HG03571 (cell line): ENCODE measurements at regions not wholly inside any gene's neighbourhood (a gene's known extent, or its start where the extent isn't known, plus 50 kb on each side); places are given as distances from the start of the nearest gene placed in this dataset.
"Not testable (repeated sequence)": the region's sequence is repeated elsewhere in the genome, so short reads cannot be mapped to it uniquely, and the experiment has no call there.

Experiments used
- ATAC-seq: cut with Tn5 transposase; IDR thresholded peaks from one replicate; pipeline ENCODE4 v1.9.1; 2021; ENCODE audit not compliant: unreplicated experiment

GRCh38 chr2:5195636-5196035 is 496.5 kb upstream of the SOX11 start:
- no peak for ATAC-seq

DNA sequence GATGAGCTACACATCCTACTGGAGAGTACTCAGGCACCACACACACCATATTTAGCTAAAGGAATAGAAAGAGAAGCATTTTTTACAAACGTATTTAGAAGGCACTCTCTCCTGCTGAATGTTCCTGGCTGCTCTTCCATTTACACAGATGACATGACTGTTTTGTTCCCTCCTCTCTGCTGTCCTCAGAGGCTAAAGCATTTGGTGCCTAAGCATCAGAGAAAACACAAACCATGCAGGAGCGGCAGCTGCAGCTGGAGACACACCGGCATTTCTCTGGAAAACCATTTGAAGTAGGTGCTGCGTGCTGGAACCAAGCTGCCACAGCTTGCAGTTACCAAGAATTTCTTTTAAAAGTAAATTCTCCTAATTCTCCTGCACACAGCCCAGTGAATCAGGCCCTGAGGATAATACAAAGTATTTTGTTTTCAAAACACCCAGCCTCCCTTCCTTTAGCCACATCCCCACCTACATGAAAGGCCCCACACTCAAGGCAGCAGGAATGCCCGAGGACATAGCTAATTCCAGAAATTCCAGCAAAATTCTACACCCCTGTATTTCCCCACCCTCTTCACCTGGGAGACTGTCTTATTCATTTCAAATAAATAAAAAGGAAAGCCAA is 488.9 kb upstream of the SOX11 start:
- ATAC-seq, result no peak

DNA sequence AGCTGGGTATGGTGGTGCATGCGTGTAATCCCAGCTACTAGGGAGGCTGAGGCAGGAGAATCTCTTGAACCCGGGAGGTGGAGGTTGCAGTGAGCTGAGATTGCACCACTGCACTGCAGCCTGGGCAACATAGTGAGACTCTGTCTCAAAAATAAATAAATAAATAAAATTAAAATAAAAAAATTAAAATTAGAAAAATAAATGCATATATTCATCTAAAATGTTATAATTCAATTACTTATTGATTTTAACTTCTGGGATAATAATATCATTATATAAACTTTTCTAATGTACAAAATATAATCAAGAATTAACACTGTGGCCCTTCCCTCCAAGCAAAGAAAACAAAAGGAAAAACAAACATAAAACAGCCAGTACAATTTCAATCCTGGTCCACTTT is 485.4 kb upstream of the SOX11 start:
- ATAC-seq, result not testable (repeated sequence)

DNA sequence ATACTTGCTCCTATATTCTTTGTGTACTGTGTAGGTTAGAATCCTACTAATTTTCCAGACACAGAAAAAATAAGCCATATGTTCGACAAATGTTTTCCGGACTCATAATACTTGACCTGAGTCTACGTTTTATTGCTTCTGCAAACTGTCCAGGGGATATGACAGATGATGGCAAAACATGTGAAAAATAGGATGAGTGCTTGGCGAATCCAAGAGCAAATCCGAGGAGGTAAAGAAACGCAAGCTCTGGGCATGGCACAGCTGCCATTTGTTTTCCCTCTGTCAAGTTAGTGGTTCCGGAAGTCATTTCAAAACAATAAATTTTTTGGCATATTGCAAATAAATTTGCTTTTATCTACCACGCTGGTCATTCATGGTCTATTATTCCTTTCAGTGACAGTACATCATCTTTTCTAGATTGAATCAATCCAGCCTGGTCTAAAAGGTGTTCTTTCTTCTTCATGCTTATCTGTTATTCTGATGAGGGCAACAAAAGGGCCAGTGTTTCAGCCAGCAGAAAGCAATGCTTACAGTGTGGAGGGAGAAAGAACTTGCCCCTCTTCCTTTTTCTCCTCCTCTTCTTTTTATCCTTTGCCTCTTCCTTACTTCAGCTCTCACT is 476.1 kb upstream of the SOX11 start:
- no peak for ATAC-seq

DNA sequence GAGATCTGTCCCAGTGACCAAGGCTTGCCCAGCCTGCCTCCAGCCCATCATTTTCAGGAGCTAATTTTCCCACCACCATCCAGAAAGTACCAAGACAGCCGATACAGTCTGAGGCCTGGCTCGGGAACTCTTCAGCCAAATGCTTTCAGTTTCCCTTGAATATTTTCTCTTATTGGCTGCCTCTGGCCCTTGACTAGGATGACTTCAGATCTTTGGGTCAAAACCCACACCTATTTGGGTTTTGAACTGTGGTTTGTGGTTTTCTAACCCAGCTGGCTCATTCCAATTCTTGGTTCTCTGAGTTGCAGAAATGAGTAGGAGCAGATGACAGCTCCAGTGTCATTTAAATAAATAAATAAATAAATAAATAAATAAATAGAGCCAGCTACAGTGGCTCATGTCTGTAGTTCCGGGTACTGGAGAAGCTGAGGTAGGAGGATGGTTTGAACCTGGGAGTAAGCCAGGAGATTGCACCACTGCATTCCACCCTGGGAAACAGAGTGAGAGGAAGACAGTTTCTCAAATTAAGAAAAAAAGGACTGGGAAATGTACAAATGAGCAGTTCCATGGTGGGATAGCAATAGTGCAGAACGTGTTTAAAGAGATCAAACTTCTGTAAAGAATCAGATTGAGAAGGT is 465.0 kb upstream of the SOX11 start:
- ATAC-seq, result no peak

GRCh38 chr2:5229574-5229973 is 462.6 kb upstream of the SOX11 start:
- ATAC-seq, result no peak

- no peak for ATAC-seq
Measured at GRCh38 chr2:5230444-5230843, 461.7 kb upstream of the SOX11 start.

DNA sequence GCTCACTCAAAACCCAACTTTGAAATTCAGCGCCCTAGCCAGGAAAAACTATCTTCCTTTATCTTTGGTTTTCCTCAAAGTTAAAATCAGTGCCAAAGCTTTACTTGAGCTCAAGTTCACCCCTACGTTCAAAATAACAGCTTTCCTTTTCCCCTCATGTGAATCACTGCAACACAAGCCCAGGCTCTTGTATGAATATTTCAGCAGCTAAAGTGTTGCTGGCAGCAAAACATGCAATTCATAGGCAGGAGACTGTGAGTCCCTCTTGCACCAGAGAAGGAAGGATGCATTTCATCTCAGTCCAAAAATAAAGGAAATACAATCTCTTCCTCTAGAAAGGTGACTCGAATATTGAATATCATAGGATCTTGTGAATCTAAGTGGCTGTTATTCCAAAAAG is 461.3 kb upstream of the SOX11 start:
- ATAC-seq, result no peak

- ATAC-seq, result no peak
Measured at GRCh38 chr2:5231287-5231686, 460.9 kb upstream of the SOX11 start.

DNA sequence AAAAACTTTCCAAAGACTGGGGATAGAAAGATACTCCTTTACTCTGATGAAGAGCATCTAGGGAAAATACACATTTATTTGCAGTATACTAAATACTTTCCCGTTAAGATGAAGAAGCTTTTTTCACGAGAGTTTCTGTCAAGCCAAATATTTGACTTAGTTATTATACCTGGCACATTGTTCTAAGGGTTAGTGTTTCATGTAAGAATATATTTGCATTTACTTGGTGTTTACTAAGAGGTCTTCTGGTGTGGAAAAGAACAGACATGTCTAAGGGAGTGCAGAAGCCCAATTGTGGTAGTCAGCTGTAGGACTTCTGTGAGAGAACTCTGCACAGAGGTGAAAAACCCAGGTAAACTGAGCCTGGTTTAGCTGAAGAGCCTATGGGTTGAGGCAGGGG is 457.6 kb upstream of the SOX11 start:
- ATAC-seq, result no peak

- no peak for ATAC-seq
Measured at GRCh38 chr2:5235701-5236100, 456.5 kb upstream of the SOX11 start.

DNA sequence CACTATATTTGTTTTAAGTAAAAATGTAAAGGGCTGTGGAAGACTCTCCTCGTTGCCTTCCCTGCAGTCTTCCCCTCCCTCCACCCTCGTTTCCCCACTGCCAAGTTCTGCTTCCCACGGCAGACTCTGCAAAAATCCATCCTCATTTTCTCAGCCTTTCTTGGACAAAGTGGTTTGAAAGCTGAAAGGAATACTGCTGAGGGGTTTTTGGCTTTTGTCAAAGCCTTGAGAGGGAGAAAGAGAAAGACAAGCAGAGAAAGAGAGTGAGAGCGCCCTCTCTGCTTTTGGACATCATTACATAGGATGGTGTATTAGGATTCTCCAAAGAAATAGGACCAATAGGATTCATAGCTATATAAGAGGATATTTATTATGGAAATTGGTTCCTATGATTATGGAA is 455.9 kb upstream of the SOX11 start:
- no peak for ATAC-seq

GRCh38 chr2:5242751-5243150 is 449.4 kb upstream of the SOX11 start:
- ATAC-seq, result no peak

GRCh38 chr2:5250482-5250881 is 441.7 kb upstream of the SOX11 start:
- no peak for ATAC-seq

- no peak for ATAC-seq
Measured at GRCh38 chr2:5253263-5253662, 438.9 kb upstream of the SOX11 start.

DNA sequence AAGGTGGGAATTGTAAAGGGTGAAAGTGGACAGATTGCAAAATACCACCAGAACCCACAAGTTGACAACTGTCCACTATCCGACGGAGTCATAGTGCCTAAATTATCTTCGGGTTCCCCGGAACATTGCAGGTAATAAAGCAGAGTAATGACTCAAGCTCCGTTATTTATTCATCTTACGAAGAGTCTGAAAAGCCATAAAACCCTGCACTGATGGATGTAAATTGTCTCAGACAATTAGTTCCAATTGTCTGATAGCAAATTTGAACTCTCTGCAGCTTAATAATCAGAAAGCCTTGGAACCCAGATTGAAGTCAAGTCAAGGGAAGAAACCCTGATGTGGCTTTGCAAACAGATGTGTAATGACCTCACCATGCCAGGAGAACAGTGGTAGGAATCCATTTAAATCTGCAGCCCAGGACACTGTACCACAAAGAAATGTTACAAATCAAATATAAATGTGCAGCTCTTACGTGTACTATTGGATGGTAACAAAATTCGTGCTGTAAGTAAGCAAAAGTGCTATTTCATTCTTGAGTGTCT is 437.3 kb upstream of the SOX11 start:
- no peak for ATAC-seq

- ATAC-seq, result no peak
Measured at GRCh38 chr2:5263291-5263690, 428.9 kb upstream of the SOX11 start.

DNA sequence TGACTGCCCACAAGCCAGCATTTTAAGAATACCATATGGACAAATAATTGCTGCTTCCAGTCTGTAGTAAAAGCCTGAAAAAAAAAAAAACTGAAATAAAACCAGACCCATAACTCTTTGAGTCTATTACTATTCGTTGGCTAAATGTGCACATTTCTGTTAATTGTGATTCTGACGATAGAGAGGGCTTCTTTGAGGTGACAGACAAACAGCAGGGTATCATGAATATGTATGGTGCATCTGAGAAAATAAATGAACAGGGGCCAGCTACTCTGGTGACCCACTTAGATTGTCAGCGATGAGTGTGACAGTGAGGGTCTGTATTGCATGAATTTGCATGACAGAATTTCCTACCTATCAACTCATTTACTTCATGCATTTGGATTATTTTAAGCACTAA is 427.8 kb upstream of the SOX11 start:
- ATAC-seq, result no peak

GRCh38 chr2:5285061-5285460 is 407.1 kb upstream of the SOX11 start:
- no peak for ATAC-seq

DNA sequence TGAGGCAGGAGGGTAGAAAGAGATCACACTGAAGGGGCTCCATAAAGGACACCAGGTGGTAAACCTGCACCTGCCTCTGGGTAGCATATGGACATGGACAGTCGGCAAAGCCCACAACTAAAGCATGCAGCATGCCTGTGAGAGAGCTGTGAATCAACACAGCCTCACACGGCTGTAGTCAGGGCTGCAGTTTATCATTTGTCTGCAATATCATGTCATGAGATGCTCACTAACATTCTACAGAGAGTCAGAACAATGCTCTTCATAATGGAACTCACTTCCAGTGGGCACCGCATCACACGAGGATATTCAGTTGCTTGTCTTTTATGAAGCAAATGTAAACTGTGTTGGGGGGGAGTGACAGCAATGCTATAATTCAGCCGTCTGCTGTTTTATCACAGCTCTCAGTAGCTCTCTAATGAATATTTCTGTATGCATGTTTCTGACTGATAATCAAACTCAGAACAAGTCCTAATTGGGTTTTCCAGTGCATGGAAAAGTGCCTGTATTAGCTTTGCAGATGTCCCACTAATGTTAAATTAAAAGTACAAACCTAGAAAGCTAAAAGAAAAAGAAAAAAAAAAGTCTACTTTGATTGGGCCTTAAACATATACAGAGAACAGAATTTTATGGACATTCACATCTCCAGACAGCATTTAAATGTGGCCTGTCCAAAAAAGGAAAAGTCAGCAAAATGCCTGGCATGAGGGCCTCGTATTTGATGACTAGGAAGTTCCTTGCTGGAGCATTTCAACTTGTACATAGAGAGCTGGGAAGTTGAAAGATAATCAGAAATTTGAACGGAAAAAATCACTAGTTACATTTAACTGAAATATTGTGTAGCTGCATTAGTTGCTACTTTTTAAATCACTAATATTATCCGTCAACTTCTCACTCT is 406.1 kb upstream of the SOX11 start:
- ATAC-seq, result no peak

- ATAC-seq, result no peak
Measured at GRCh38 chr2:5287558-5288334, 404.4 kb upstream of the SOX11 start.
